Coronary artery (tissue), 2 donors: ENCODE measurements at regions not wholly inside any gene's neighbourhood (a gene's known extent, or its start where the extent isn't known, plus 50 kb on each side); places are given as distances from the start of the nearest gene placed in this dataset.

Experiments
- DNase-seq: peaks from one replicate; pipeline ENCODE4 v3.0.0-alpha.2; 2017; ENCODE audit warnings: low spot score
- H3K27ac ChIP-seq, 2 donors: fragments of 200-600 bp; sonication (generic); one replicate each; pipeline ENCODE4 v1.5.1; 2016 to 2019
- H3K4me3 ChIP-seq: fragments of 200-600 bp; sonication (generic); 2 replicates; pipeline ENCODE4 v1.5.1; 2016; ENCODE audit warnings: mild to moderate bottlenecking, moderate library complexity
- CTCF ChIP-seq: fragments of 200-600 bp; sonication (generic); IDR thresholded peaks from one replicate; pipeline ENCODE4 v1.5.1; 2019; ENCODE audit warnings: antibody characterized with exemption

- no peak for TF ChIP-seq CTCF
- no peak for DNase-seq
These were observed 62.1 kb downstream of the ZWINT start for GRCh38 chr10:56298941-56299340.

GRCh38 chr10:56296618-56297017, 64.4 kb downstream of the ZWINT start:
- H3K27ac ChIP-seq = no peak overlapping the region
- no peak for TF ChIP-seq CTCF
- no peak for DNase-seq
- no peak overlapping the region for H3K4me3 ChIP-seq

More at GRCh38 chr10:56298941-56299340, 62.1 kb downstream of the ZWINT start:
- Histone ChIP-seq H3K27ac (no peak overlapping the region), H3K4me3 (no peak overlapping the region)

GRCh38 chr10:56288403-56288802, 72.7 kb downstream of the ZWINT start:
- Histone ChIP-seq H3K27ac (no peak overlapping the region), H3K4me3 (no peak overlapping the region)
- DNase-seq = no peak
- TF ChIP-seq CTCF = no peak

- no peak for TF ChIP-seq CTCF
- Histone ChIP-seq H3K27ac (no peak overlapping the region), H3K4me3 (no peak overlapping the region)
- DNase-seq = no peak
These were observed 75.0 kb downstream of the ZWINT start for GRCh38 chr10:56286096-56286495.

- H3K27ac ChIP-seq = no peak overlapping the region
- no peak for TF ChIP-seq CTCF
- no peak overlapping the region for H3K4me3 ChIP-seq
These were observed 81.8 kb downstream of the ZWINT start for GRCh38 chr10:56279270-56279669.

GRCh38 chr10:56269181-56269580, 91.9 kb downstream of the ZWINT start:
- TF ChIP-seq CTCF = no peak
- Histone ChIP-seq H3K4me3 (no peak overlapping the region), H3K27ac (no peak overlapping the region)
- no peak for DNase-seq

More at GRCh38 chr10:56279270-56279669, 81.8 kb downstream of the ZWINT start:
- DNase-seq = no peak

GRCh38 chr10:56266120-56266519, 94.9 kb downstream of the ZWINT start:
- TF ChIP-seq CTCF = no peak
- DNase-seq = no peak

More at GRCh38 chr10:56266120-56266519, 94.9 kb downstream of the ZWINT start:
- Histone ChIP-seq H3K27ac (no peak overlapping the region), H3K4me3 (no peak overlapping the region)
